WTC11 (cell line): ENCODE measurements at regions not wholly inside any gene's neighbourhood (a gene's known extent, or its start where the extent isn't known, plus 50 kb on each side); places are given as distances from the start of the nearest gene placed in this dataset.

ENCODE experiments used
- CTCF ChIP-seq: fragments of 200-600 bp; IDR thresholded peaks from 2 replicates; pipeline ENCODE4 v1.8.0; 2022; ENCODE audit warnings: antibody characterized with exemption
- ELF4 ChIP-seq: sonication (generic); formaldehyde crosslinking; IDR thresholded peaks from 2 replicates; pipeline ENCODE4 v1.8.1; 2022; ENCODE audit warnings: low read depth, mild to moderate bottlenecking, moderate library complexity, missing genetic modification reagents
- FOXJ3 ChIP-seq: sonication (generic); formaldehyde crosslinking; IDR thresholded peaks from 2 replicates; pipeline ENCODE4 v1.9.0; 2021; ENCODE audit warnings: missing genetic modification reagents, mild to moderate bottlenecking, borderline replicate concordance
- MAX ChIP-seq: sonication (generic); formaldehyde crosslinking; IDR thresholded peaks from 2 replicates; pipeline ENCODE4 v1.8.0; 2022; ENCODE audit warnings: mild to moderate bottlenecking, missing genetic modification reagents
- MLX ChIP-seq: sonication (generic); formaldehyde crosslinking; IDR thresholded peaks from 2 replicates; pipeline ENCODE4 v1.8.1; 2023; ENCODE audit warnings: mild to moderate bottlenecking, missing genetic modification reagents, moderate library complexity
- PRDM15 ChIP-seq: sonication (generic); formaldehyde crosslinking; IDR thresholded peaks from 2 replicates; pipeline ENCODE4 v1.8.0; 2022; ENCODE audit warnings: missing genetic modification reagents
- RELA ChIP-seq: sonication (generic); formaldehyde crosslinking; IDR thresholded peaks from 2 replicates; pipeline ENCODE4 v1.8.1; 2022; ENCODE audit warnings: missing genetic modification reagents, mild to moderate bottlenecking, borderline replicate concordance

- TF ChIP-seq MLX (CRISPR knock-in tag) = no peak
- no peak for TF ChIP-seq PRDM15
- no peak for TF ChIP-seq RELA
- TF ChIP-seq ELF4 (CRISPR knock-in tag) = no peak
- TF ChIP-seq FOXJ3 (CRISPR knock-in tag) = no peak
- TF ChIP-seq MAX (CRISPR knock-in tag) = no peak
- no peak for TF ChIP-seq CTCF
These were observed 95.8 kb upstream of the EFHC2 start for GRCh38 chrX:44439242-44439794.
